Caco-2 (cell line): ENCODE measurements at regions not wholly inside any gene's neighbourhood (a gene's known extent, or its start where the extent isn't known, plus 50 kb on each side); places are given as distances from the start of the nearest gene placed in this dataset.

ENCODE experiments used
- BruUV-seq: library from RNA; stranded (reverse); fragments of 400-500 nt; replicated peaks from 2 replicates; lab custom pipeline; 2021; lab: Mats Ljungman, UMichigan
- CTCF ChIA-PET: fragments of 300-600 bp; sonication (Branson Sonifier 250); formaldehyde crosslinking; loops from one replicate; lab custom pipeline; 2022; ENCODE audit warnings: antibody characterized with exemption; lab: Charles Lee
- POLR2A ChIA-PET: fragments of 300-600 bp; sonication (Branson Sonifier 250); formaldehyde crosslinking; loops from one replicate; lab custom pipeline; 2022; ENCODE audit warnings: antibody characterized with exemption; lab: Charles Lee
- DNase-seq, 2 experiments: peaks; one replicate each; pipeline versions ENCODE4 v3.0.0 to v3.0.0-alpha.2; 2020 to 2022
- H3K27me3 ChIP-seq: replicated peaks from 2 replicates; pipeline ENCODE4 v1.6.0; 2011; ENCODE audit warnings: low read length; ENCODE audit not compliant: control insufficient read depth, insufficient read depth
- H3K36me3 ChIP-seq: 2 replicates; pipeline ENCODE4 v1.5.1; 2011; ENCODE audit warnings: low read length; ENCODE audit not compliant: control insufficient read depth, insufficient read depth
- H3K4me1 ChIP-seq: fragments of 250-450 bp; sonication (Bioruptor Pico); 2 replicates; pipeline ENCODE4 v1.5.1; 2020; ENCODE audit warnings: mild to moderate bottlenecking
- H3K4me3 ChIP-seq: 2 replicates; pipeline ENCODE4 v1.5.1; 2011; ENCODE audit warnings: low read depth, mild to moderate bottlenecking, control low read depth, low read length
- H3K9me3 ChIP-seq: fragments of 250-450 bp; sonication (Bioruptor Pico); 2 replicates; pipeline ENCODE4 v1.5.1; 2020; ENCODE audit warnings: mild to moderate bottlenecking, moderate library complexity
- H3K27ac Mint-ChIP-seq: one replicate; pipeline ENCODE4 v1.8.0; 2022; ENCODE audit warnings: mixed read lengths; ENCODE audit not compliant: unreplicated experiment
- H3K27me3 Mint-ChIP-seq: one replicate; pipeline ENCODE4 v1.8.0; 2022; ENCODE audit warnings: mixed read lengths; ENCODE audit not compliant: insufficient read depth, unreplicated experiment
- H3K36me3 Mint-ChIP-seq: one replicate; pipeline ENCODE4 v1.8.0; 2022; ENCODE audit warnings: mild to moderate bottlenecking, mixed read lengths; ENCODE audit not compliant: insufficient read depth, unreplicated experiment
- H3K4me1 Mint-ChIP-seq: one replicate; pipeline ENCODE4 v1.8.0; 2022; ENCODE audit warnings: low read depth, mixed read lengths; ENCODE audit not compliant: unreplicated experiment
- H3K4me3 Mint-ChIP-seq: one replicate; pipeline ENCODE4 v1.8.0; 2022; ENCODE audit warnings: mild to moderate bottlenecking, moderate library complexity, mixed read lengths; ENCODE audit not compliant: unreplicated experiment
- H3K9me3 Mint-ChIP-seq: one replicate; pipeline ENCODE4 v1.8.0; 2022; ENCODE audit warnings: mixed read lengths; ENCODE audit not compliant: unreplicated experiment
- intact Hi-C: fragments of 100-400 bp; cut with micrococcal nuclease; formaldehyde crosslinking; loops from one replicate; pipeline ENCODE4 v1.10.0; 2022; ENCODE audit not compliant: unreplicated experiment
- TF ChIP-seq, protein P1 (sequence below), 2 experiments: fragments of 200-600 bp in 1 of 2; IDR thresholded peaks; 1 replicate in 1 of 2; 2 replicates in 1 of 2; pipeline versions ENCODE4 v1.5.1 to v1.8.0; 2011 to 2022; ENCODE audit warnings: antibody characterized with exemption in 1 of 2, control low read depth in 1 of 2, inconsistent platforms in 1 of 2, low read depth in 1 of 2, low read length in 1 of 2, mild to moderate bottlenecking in 1 of 2, moderate library complexity in 1 of 2; ENCODE audit not compliant: insufficient read depth in 1 of 2, severe bottlenecking in 1 of 2, unreplicated experiment in 1 of 2

DNA sequence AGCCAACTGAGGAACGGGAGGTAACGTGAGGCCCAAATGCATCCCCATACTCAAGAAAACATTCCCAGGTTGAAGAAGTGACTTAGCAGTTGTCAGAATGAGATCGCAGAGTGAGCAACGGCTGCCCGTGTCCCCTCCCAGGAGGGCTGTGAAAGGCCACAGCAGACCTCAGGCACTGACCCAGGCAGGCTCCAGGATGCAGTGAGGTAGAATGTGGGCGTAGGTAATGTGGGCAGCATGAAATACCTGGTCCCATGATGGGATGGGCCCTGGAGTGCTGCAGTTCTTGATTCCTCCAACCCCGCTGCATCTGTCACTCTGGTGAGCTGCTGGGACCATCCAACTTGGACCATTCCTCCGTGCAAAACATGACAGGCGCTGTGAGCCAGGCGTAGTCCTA lies 74.8 kb downstream of the NSMCE3 start:
- Mint-ChIP-seq H3K27ac (no peak overlapping the region), H3K9me3 (no peaks in the 10 kb centered on the region), H3K4me3 (no peak overlapping the region), H3K27me3 (peaks cover 18% of the 10 kb centered on the region), H3K36me3 (no peaks in the 10 kb centered on the region), H3K4me1 (no peaks in the 10 kb centered on the region)
- CTCF ChIA-PET: no interaction called here
- H3K36me3 ChIP-seq: no peaks in the 10 kb centered on the region
- POLR2A ChIA-PET: no interaction called here
- no peak overlapping the region for H3K4me3 ChIP-seq
- intact Hi-C loops: no loop called here
- H3K27me3 ChIP-seq: no peaks in the 10 kb centered on the region
- H3K9me3 ChIP-seq: no peaks in the 10 kb centered on the region
- no peak for DNase-seq
- BruUV-seq: no TSS peak
- TF ChIP-seq, protein P1, sequence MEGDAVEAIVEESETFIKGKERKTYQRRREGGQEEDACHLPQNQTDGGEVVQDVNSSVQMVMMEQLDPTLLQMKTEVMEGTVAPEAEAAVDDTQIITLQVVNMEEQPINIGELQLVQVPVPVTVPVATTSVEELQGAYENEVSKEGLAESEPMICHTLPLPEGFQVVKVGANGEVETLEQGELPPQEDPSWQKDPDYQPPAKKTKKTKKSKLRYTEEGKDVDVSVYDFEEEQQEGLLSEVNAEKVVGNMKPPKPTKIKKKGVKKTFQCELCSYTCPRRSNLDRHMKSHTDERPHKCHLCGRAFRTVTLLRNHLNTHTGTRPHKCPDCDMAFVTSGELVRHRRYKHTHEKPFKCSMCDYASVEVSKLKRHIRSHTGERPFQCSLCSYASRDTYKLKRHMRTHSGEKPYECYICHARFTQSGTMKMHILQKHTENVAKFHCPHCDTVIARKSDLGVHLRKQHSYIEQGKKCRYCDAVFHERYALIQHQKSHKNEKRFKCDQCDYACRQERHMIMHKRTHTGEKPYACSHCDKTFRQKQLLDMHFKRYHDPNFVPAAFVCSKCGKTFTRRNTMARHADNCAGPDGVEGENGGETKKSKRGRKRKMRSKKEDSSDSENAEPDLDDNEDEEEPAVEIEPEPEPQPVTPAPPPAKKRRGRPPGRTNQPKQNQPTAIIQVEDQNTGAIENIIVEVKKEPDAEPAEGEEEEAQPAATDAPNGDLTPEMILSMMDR (IDR thresholded peaks at IDR 0.05; ENCODE audit: insufficient read depth in 1 of 2, low read depth in 1 of 2, low read length in 1 of 2, severe bottlenecking in 1 of 2, unreplicated experiment in 1 of 2): no peak
- H3K4me1 ChIP-seq: no peaks in the 10 kb centered on the region

DNA sequence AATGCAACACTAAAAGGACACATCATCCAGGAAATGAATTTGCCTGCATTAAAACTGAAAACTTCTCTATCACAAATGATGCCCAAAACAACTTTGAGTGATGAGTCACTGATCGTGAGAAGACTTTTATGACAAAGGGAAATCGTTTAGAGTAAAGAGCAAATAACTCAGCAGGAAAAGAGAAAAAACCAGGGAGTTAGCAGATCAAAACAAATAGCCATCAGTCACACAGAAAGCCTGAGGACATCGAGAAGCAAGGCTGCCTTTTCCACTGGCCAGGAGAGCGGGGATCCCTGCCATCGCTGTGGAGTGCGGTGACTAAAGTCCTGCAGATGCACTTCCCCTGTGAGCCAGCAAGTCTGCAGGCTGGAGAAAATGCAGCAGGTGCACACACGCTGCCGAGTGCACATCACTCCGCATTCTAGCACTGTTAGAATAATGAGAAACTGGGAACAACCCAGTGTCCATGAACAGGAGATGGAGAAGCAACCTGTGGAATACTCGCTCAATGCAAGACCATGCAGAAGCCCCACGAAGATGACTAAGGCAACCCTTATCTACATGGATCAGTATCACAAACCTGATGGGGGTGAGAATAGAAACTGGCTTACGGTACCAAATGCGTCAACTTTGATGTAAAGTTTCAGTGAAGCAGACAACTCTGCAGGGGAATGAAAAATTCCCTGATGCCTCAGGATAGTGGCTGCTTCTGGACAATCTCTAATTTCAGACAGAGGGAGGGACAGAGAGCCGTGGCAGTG lies 86.4 kb downstream of the NSMCE3 start:
- Histone ChIP-seq H3K4me1 (no peaks in the 10 kb centered on the region), H3K27me3 (no peaks in the 10 kb centered on the region; the same call in 1 of the 2 replicates), H3K9me3 (no peaks in the 10 kb centered on the region), H3K36me3 (no peaks in the 10 kb centered on the region), H3K4me3 (no peak overlapping the region)
- no TSS peak for BruUV-seq
- Mint-ChIP-seq H3K27me3 (peaks cover 10% of the 10 kb centered on the region), H3K4me1 (no peaks in the 10 kb centered on the region), H3K4me3 (no peak overlapping the region), H3K27ac (no peak overlapping the region), H3K36me3 (no peaks in the 10 kb centered on the region), H3K9me3 (no peaks in the 10 kb centered on the region)
- CTCF ChIA-PET: no interaction called here
- DNase-seq: no peak
- intact Hi-C loops: no loop called here
- TF ChIP-seq, protein P1 (IDR thresholded peaks at IDR 0.05; ENCODE audit: insufficient read depth in 1 of 2, low read depth in 1 of 2, low read length in 1 of 2, severe bottlenecking in 1 of 2, unreplicated experiment in 1 of 2): no peak
- POLR2A ChIA-PET: no interaction called here

DNA sequence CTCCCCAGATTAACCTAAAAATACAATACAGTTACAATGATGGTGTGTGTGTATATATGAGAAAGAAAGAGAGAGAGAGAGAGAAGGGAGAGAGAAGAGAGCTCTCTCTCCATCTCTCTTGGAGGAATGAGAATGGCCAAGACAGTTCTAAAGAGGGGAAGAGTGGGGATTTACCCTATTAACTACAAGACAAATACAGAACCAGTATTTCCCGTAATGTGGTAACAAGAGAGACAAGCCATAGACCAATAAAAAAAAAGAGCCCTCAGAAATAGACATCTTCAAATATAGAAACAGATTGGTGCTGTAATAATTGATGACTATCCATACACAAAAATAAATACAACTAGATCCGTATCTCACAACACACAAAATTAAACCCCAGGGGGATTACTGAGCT lies 87.0 kb downstream of the NSMCE3 start:
- CTCF ChIA-PET: interaction anchor here (0.6 kb wide), 1 partner anchor 66 kb away, joined by 5 read pairs; no protein-coding TSS in a partner anchor

More for the DNA sequence above, 87.0 kb downstream of the NSMCE3 start:
- Histone ChIP-seq H3K9me3 (no peaks in the 10 kb centered on the region), H3K27me3 (no peaks in the 10 kb centered on the region; the same call in 1 of the 2 replicates), H3K4me3 (no peak overlapping the region), H3K36me3 (no peaks in the 10 kb centered on the region), H3K4me1 (no peaks in the 10 kb centered on the region)
- H3K4me3 Mint-ChIP-seq: no peak overlapping the region
- BruUV-seq: no TSS peak
- H3K9me3 Mint-ChIP-seq: no peaks in the 10 kb centered on the region
- DNase-seq: no peak
- H3K36me3 Mint-ChIP-seq: no peaks in the 10 kb centered on the region
- POLR2A ChIA-PET: no interaction called here
- H3K4me1 Mint-ChIP-seq: no peaks in the 10 kb centered on the region
- peaks cover 10% of the 10 kb centered on the region for H3K27me3 Mint-ChIP-seq
- TF ChIP-seq, protein P1 (IDR thresholded peaks at IDR 0.05; ENCODE audit: insufficient read depth in 1 of 2, low read depth in 1 of 2, low read length in 1 of 2, severe bottlenecking in 1 of 2, unreplicated experiment in 1 of 2): no peak
- no peak overlapping the region for H3K27ac Mint-ChIP-seq
- intact Hi-C loops: no loop called here
